Stimulated activated CD4-positive, alpha-beta T cell treated with anti-CD3 and anti-CD28 coated beads, Interleukin-1b, Interleukin-23, amount 100 ng/mL, for 48 hours (primary cell): ENCODE measurements at regions not wholly inside any gene's neighbourhood (a gene's known extent, or its start where the extent isn't known, plus 50 kb on each side); places are given as distances from the start of the nearest gene placed in this dataset.

ENCODE experiments used
- DNase-seq: peaks from one replicate; pipeline ENCODE4 v3.0.0-alpha.2; 2020

DNA sequence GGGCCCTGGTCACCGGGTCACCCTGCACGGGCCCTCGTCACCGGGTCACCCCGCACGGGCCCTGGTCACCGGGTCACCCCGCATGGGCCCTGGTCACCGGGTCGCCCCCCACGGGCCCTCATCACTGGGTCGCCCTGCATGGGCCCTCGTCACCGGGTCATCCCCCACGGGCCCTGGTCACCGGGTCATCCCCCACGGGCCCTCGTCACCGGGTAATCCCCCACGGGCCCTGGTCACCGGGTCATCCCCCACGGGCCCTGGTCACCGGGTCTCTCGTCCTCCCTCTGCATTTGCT, 77.6 kb downstream of the RIPK4 start:
- DNase-seq: no peak

DNA sequence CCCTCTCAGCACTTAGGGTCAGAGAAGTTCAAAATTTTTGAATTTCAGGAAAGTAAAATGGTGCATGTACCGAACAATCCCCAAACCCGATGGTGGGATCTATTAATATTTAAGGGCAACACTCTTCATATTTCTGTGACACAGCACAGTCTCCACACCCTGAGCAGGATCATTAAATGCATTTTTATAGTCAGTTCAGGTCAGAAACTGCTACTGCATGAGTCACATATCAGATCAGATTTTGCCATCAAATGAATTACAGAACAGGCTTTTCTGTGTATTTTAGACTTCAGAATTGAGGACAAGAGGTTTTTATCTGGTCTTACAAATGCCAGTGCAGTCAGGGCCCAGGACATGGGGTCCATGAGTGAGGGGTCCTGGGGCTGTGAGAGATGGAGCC, 79.2 kb downstream of the RIPK4 start:
- no peak for DNase-seq

DNA sequence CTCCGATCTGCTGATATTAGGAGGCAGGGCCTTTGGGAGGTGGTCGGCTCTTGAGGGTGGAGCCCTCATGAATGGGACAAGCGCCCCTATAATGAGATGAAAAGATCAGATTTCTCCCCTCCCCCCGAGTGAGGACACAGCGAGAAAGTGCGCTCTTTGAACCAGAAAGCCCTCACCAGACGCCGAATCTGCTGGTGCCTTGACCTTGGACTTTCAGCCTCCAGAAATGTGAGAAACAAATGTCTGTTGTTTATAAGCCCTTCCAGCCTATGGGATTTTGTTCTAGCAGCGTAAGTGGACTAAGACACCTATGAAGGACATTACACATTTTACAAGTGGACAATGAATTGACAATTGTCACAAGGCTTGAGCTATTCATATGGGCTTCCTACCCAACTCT, 80.2 kb downstream of the RIPK4 start:
- no peak for DNase-seq

DNA sequence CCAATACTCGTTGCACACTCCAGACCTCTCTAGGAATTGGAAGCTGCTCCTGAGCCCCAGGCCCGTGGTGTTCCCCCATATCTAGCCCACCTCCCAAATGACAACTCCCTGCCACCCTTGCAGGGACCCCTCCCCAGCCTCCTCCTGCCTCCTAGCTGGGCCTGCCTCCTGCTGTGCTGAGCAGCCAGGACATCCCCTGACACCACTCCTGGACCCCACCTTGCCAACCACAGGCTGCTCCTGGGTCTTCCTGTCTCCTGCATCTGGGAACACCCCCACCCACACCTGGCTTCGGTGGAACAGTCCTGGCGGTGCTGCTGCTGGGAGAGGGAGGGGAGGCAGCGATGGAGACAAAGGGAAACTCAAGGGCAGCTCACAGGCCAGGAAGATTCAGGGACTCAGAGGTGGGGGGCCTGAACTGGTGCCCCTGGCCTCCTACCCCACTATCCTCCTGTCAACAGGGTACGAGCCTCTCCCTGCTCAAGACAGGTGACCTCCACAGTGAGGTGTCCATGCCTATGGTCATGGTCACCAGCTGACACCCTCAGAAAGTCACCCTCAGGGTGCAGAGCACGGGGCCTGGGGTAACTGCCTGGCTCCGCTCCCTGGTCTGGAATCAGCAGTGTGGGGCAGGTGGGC, 81.2 kb downstream of the RIPK4 start:
- DNase-seq: no peak

DNA sequence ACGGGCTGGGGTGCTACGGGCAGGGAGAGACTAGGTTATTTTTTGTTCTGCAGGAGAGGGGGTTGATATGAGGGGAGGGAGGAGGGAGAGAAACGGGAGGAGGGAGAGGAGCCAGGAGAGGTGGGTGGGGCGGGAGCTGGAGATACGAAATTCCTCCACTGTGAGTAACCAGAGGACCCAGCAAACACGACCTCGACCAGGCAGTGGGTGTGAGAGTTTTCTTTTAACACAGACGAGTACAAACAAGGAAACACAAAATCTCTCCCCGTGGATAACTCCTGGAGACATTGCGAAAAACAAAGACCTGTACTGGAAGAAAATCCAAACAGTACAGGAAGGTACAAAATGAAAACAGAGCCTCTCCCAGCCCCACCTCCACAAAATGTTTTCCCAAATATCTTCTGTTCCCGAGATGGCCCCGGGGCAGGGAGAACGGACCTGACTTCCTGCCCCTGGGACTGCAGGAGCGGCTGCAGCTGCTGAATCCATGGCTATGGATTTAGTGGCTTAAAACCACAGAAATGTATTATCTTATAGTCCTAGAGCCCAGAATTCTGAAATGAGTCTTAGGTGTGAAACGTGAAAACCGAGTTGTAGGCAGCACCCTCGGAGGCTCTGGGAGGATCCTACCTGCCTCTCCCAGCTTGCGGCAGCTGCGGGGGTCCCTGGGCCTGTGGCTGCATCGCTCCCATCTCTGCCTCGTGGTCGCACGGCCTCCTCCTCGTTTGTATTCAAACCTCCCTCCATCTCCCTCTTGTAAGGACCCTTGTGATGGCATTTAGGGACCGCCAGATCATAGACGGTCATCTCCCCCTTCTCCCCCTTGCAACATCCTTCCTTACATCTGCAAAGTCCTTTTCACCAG, 82.2 kb downstream of the RIPK4 start:
- DNase-seq: no peak

DNA sequence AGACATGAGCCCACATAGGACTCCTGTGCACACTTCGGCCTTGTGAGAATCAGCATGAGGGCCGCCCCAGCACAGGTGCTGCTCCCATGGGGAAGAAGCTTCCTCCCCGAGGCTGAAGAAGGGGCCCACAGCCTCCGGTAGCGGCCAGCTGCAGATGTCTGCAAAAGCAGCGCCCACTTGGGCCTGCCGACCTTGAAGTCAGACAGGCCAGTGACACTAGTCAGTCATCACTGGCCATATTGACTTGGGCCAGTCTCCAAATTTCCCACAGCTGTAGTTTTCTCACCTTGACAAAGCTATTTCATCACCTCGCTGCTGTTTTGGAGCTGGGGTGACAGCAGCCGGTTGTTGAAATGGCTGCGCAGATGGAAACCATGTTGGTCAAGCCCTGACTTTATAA, 83.0 kb downstream of the RIPK4 start:
- no peak for DNase-seq

DNA sequence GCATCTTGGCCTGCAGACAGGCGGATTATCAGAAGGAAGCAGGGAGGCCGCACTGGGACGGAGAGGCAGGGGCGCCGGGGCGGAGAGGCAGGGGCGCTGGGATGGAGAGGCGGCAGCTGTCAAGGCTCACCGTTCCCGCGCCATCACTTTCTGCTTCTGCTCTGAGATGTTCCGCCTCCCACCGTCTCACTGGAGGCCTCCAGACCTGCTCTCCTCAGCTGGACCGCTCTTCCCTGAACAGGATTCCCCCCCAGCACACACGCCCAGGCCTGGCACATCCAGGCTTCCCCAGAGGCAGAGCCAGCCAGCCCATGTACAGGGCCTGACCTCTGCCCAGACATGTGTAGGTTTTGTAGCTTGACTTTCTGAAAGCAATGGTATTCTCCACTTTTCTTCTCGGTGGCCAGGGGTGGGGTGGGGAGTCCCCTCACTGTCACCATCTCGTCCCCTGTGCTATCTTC, 84.1 kb downstream of the RIPK4 start:
- no peak for DNase-seq

DNA sequence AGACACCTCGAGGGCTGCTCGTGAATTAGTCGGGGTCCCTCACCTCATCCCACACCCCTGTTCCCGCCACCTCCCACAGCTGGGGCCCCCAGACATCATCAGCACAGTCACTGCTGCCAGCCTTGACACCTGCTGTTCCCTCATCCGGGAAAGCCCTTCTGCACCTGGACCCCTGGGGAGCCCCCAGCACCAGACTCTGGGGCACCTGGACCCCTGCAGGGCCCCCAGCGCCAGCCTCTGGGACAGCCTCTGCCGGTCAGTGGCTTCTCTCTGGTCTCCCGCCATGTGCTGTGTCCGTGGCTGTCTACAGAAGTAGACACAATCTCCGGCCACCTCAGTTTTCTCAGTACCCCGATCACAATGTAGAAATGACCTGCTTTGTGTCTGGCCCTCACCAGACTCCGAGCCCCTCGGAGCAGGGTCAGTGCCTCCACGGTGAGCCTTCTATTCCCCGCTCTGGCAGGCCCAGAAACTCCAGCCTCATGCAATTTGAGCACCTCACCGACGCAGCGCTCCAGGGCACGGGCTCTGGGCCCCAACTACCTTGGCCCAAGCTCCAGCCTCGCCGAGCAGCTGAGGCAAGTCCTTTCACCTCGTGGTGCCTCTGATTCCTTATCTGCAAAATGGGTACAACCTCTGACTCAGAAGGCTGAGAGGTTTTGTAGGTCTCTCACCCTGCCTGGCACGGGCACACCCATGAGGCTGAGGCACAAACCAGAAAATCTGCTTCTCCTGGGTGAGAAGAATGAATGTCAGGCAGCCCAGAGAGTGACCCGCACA, 84.7 kb downstream of the RIPK4 start:
- no peak for DNase-seq

DNA sequence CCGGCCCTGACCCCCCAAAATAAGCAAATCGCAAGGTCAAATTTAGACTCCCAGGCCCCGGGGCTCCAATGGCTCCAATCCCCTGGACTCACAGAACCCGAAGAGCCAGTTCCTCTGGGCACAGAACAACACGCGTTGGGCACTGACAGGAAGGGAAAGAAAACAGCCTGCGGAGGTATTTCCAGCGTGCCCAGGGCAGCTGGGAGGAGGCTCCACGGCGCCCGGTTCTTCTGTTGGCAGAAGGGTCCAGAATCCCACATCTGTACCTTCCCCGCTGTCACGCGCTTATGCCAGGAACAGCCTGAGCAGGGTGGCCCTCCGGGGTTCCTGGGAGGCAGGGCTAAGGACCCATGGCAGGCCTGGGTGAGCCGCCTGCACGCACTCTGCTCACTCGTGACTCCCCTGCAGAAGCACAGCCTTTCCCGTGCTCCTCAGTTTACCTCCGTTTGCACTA, 85.5 kb downstream of the RIPK4 start:
- DNase-seq: no peak

DNA sequence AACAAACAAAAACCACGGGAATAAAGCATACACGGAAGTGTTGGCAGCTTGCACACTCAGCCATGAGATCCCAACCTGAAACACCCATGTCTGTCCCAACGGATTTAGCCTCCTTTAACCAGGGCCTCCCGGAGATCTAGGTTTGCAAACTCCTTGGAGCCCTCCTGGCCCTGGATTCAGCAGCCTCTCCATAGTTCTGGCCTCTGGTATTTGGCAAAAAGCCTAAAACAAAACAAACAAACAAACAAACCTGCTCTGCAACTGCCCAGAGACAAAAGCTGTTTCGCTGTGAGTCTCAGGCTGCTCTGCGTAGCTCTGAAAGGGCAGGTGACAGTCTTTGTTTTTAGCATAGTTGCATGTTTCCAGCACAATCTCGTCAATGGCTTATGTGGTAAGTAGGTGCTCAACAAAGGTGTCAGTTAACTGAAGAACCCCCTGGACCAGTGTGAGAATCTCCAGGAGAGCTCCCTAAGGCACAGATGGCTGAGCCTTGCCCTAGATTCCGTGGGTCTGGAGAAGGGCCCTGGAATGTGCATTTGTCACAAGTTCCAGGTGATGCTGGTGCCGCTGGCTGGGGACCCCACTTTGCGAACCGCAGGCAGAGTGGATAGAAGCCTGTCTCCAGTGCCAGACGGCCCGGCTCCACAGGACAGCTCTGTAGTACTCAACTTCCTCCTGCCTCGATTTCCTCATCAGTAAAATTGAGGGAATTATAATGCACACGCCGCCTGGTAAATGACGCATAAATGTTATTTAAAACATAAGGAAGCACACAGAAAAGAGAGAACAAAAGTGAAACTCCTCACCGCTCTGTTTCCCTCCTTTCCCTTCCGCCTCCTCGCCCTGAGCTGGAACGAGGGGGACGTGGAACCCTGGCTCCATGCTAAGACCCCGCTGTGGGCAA, 86.2 kb downstream of the RIPK4 start:
- no peak for DNase-seq

DNA sequence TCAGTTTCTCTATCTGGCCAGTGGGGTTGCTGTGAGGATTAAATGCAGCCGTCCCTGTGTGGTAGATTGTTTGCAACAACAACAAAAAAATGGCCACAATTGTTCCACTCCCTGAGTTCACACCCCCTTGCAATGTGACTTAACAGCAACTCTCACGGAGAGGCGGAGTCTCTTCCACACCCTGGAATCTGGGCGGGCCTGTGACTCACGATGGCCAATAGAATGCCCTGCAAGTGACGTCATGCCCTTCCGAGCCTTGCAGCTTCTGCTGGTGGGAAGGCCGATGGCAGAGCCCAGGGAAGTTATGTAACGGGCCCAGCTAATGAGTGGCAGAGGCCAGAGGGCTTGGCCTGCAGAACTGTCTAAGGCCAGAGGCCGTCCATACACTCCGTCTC, 87.9 kb downstream of the RIPK4 start:
- DNase-seq: no peak

DNA sequence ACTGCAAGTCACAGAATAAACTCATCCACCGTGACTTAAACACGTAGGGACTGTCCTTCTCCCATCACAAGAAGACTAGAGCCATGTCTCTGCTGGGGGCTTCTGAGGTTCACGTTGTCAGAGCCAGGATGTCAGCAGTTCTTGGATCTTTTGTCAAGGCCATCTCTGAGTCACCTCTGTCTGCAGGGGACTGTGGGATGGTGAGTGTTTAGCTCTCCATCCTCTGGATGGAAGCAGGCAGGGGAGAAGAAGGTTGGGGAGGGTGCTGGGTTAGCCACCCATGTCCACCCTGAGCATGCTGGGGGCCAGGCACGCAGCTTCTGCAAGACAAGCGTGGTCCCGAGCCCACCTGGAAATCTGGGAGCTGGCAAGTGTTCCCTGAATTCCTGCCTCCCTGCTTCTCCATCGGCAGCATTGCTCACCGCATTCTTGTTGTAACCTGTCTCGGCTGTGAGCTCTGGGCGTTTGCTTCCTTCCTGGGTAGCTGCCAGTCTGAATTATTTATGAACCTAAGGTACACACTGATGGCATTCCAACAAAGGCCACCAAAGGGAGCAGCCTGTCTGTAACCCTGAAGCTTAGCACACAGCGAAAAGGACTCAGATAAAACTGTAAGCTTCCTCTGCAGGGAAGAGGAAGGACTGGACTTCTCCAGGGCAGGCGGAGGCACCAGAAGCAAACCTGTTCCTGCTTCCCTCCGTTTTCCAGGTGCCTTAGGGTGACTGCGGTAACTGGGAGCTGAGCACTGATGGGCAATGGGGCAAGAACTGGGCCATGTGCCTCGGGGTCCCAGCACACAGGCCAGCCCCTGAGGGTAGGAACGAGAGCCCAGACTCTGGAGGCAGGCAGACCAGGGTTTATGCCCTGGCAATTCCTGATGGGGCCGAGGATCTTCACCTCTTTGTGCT, 88.6 kb downstream of the RIPK4 start:
- DNase-seq: no peak

DNA sequence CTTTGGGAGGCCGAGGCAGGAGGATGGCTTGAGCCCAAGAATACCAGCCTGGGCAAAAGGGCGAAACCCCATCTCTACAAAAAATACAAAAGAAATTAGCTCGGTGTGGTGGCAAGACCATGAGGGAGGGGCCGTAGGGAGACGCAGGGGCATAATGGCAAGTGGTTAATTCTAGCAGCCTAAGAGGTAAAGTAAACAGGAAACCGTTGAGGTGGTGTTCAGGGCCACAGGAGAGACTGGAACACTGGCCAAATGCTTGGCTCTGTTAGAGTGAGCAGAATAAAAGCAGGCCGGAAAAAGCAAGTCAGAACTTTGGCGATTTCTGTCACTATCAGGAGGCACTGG, 89.2 kb downstream of the RIPK4 start:
- no peak for DNase-seq

DNA sequence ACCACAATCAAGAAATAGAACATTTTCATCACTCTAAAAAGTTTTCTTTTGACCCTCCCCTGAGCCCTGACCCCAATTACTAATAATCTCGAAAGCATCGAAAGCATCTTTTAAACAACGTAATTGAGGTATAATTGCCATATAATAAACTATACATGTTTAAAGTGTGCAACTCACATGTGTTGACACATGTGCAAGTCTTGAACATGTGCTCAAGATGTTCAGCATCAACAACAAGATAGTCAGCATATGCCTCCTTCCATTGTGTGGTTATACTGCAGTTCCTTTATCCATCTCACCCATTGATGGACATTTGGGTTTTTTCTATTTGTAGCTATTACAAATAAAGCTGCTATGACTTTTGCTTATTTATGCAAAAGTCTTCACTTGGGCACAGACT, 90.7 kb downstream of the RIPK4 start:
- DNase-seq: no peak

DNA sequence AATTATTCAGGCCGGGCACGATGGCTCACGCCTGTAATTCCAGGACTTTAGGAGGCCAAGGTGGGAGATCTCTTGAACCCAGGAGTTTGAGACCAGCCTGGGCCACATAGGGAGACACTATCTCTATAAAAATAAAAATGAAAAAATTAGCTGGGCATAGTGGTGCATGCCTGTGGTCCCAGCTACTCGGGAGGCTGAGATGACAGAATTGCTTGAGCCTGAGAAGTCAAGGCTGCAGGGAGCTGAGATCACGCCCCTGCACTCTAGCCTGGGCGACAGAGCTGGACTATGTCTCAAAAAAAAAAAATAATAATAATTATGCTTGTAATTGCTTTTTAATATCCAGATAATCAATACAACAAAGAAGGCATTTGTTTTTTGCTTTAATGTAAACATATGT, 91.3 kb downstream of the RIPK4 start:
- no peak for DNase-seq

DNA sequence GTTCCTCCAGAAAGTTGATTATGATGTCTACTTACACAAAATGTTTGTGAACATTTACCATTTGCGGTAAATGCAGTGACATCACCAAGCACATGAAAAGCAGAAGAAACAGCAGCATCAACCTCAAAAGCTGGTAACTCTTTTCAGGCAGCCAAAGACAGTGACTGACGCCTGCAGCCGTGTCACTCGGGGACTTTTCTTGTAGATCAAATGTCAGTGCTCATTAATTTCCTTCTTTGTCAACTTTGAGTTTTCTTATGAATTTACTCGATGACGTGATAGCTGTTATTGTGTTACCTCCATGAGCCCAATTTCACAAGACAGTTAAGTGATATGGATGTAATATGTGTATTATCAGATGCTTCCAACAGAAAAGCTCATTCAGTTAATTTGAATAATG, 92.5 kb downstream of the RIPK4 start:
- DNase-seq: no peak

DNA sequence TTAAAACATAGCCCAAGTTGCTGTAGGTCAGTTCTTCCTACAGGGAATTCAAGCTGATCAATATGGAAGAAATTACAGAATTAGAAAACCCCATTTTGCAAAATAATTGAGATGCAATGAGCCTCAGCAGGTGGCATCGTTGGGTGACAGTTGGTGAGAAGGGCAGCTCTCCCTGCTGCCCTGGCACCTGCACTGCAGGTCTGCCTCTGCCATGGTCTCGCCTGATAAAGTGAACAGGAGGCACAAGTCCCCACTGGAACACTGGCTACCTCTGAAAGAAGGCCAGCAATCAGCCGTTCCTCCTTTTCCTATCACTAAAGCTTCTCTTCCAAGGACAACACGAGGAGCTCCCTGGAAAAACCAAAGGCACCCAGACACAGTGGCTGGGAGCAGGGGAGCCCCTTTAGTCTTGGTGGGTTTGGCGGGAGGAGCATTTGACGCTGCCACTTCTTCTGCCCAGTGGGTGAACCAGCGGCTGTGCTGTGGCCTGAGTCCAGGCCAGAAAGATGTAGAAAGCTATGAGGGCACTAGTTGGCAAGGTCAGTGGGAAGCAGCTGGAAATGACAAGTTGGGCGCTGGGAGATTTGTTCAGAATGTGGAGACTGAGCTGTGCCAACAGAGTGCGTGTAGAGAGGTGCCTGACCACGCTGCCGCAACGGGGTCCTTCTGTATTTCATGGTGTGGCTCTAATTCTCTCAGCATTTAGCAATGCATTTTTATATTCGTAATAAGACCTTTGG, 93.1 kb downstream of the RIPK4 start:
- DNase-seq: no peak

DNA sequence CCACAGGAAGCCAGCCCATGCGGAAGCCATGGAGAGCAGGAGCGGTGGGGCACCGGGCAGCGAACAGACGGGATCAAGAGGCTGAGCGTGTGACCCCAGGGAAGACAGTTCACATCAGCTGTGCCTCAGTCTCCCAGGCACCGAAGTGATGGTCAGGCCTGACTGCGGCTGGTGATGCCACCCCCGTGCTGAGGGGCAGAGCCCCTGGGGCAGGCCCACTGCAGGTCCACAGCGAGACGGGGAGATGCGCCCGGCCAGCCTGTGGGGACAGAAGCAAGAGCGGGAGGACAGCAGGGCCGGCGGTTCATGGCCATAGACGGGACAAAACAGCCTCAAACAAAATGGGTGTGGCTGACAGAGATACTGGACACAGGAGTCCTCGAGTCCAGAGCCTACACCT, 93.8 kb downstream of the RIPK4 start:
- DNase-seq: no peak

DNA sequence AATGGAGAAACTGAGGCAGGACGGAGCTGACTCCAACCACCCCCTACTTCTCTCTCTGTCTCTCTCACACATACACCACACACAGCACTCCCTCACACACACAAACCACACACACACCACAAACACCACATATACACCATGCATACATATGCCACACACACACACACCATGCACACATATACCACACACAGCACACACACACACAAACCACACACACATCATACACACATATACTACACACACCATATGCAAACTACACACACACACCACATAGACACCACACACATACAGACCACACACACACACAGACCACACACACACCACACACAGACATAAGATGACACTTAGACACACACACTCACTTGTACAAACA, 94.3 kb downstream of the RIPK4 start:
- no peak for DNase-seq

DNA sequence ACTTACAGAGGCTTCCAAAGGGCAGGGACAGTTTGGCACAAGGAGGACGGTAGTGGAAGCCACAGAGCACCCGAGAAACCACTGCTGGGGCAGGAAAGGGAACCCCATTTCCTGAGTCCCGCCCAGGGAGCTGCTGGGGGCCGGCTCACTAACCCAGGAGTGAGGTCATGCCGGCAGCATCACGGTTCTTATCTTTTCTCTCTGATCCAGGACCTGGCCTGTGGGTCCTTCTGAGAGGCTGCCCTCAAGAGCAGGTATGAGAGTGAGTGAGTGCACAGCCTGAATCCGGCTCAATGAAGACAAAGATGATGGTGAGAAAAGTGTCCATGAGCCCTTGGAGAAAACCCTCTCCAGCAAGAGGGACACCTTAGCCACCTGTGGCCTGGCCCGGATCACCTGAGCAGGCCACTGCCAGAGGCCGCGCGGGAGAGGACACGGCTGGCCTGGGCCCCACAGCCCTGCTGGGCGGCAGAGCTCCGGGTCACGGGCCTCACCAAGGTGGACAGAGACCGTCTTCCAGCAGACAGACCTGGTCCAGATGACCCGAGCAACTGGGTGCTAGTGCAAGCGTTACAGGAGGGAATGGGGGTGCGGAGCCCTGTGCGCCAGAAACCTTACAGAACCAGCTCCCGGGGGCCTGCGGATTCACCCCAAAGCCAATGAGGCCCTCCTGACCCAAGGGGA, 94.9 kb downstream of the RIPK4 start:
- no peak for DNase-seq
